ENCODE measurements at regions not wholly inside any gene's neighbourhood (a gene's known extent, or its start where the extent isn't known, plus 50 kb on each side); places are given as distances from the start of the nearest gene placed in this dataset.

GRCh38 chr2:200092235-200092634 is 136.9 kb downstream of the MAIP1 start:
- TF ChIP-seq CTCF (IDR thresholded peaks at IDR 0.05): no peak
- no peak for TF ChIP-seq POLR2A (IDR thresholded peaks at IDR 0.05)
- no peak for TF ChIP-seq EP300 (IDR thresholded peaks at IDR 0.05)

All from tibial nerve (tissue), 4 donors.